Putamen (tissue), 1 donor: ENCODE measurements at regions not wholly inside any gene's neighbourhood (a gene's known extent, or its start where the extent isn't known, plus 50 kb on each side); places are given as distances from the start of the nearest gene placed in this dataset.
"Not testable (repeated sequence)": the region's sequence is repeated elsewhere in the genome, so short reads cannot be mapped to it uniquely, and the experiment has no call there.

ENCODE experiments used
- DNase-seq: peaks from one replicate; pipeline ENCODE4 v3.0.0-alpha.2; 2016; ENCODE audit warnings: low spot score

DNA sequence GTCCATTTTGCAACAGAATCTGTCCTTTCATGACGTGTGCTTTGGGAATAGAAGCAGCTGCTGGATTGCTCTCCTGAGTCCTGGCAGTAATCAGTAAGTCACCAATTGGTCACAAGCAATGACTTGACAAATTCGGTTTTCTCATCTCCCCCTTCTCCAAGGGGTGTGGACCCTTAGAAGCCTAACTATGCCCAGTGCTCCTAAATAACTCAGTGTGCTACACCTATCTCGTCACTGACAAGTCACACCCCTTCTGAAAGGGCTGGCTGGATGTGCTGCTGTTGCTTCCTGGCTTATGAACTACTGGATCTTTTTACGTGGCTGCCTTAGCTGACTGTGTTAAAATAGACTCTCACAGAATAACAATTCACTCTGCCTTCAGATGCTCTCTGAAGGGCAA lies 1351.5 kb downstream of the ZPLD1 start:
- DNase-seq = no peak

DNA sequence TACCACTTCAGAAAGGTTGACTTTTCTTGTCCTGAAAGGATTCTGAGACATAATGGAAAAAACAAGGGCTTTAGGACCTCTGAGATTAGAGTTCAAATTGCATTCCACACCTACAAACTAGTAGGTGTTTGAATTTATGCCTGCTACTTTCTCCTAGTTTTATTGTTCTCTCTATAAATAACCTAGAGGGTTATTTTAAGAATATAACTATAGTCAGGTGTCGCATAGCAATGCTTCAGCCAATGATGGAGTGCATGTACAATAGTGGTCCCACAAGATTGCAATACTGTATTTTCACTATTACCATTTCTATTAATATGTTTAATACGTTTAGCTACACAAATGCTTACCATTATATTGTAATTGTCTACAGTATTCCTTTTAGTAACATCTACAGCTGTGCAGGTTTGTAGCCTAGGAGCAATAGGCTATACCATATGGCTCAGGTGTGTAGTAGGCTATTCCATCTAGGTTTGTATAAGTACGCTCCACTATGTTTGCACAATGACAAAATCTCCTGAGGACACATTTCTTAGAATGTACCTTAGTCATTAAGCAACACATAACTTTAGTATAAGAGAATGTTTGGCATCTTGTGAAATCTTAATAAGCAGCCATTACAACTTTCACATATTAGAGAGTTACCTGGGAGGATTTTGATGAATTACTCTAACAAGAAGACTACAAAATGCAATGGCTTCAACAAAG lies 1352.5 kb downstream of the ZPLD1 start:
- no peak for DNase-seq

DNA sequence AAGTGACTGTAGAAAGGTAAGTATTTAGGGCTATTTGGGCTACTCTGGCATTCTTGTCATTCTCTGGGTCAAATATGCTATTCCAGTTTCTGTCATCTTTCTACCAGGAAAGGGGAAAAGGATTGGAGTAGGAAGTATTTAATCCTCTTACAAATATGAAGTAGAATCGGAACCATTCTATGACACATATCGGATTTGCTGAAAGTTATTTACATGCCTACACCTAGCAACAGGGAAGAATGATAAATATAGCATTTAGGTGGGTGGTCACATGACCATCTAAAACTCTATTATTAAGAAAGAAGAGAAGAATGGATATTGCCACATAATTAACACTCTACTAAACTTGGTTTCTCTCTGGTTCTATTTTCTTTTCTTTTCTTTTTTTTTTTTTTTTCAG lies 1353.1 kb downstream of the ZPLD1 start:
- no peak for DNase-seq

DNA sequence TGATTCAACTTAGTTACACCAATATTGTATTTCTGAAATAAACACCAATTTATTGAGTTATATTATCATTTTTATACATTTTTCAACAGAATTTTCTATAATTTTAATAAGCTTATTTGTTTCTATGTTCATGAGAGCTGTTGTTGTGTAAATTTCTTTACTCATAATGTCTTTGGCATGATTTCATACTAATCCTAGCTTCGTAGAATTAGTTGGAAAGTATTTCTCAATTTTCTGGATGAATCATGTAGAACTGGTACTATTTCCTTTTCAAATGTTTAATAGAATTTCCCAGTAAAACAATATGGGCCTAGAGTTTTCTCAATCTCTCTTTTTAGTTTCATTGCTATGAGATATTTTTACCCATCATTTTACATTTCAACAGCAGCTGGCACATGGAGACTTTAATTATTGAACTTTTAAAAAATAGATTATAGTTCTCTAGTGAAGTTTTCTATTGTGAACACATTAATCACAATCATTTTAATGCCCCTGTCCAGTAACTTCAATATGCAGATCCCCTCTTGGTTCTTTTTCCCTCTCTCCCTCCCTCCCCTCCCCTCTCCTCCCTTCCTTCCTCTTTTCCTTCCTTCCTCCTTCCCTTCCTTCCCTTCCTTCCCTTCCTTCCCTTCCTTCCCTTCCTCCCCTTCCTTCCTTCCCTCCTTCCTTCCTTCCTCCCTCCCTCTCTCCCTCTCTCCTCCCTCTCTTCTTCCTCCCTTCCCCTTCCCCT lies 1357.1 kb downstream of the ZPLD1 start:
- no peak for DNase-seq

DNA sequence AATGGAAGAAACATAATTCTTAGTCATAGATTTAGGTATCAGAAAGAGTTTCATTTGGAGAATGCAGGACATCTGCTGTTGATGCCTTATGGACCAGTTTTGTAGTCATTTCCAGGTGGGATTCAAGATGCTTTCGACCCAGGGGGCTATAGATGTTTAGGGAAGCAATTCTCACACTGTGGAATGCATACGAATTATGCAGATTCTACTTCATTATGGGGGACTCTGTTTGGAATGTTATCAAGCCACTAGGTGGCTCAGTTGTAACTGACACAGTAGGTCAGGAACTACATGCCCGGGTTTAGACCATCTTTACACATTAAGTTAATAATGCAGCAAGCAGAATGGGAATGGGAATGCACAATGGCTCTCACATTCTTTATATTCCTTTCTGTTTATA lies 1359.8 kb downstream of the ZPLD1 start:
- DNase-seq = no peak

DNA sequence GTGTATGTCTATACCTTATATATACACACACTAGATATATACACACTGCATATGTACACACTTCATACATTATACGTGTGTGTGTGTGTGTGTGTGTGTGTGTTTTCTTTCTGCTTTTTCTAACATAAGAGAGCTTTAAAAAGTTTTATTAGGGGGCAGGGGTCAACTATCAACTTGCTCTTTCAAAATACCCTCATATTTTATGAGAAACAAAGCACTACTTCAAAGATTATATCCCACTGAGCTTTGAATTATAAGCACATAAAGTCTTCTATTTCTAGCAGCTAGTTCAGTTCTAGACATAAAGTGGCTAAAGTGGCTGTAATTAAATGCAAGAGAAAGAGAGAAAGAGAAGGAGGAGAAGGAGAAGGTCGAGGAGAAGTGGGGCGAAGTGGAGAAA lies 1361.3 kb downstream of the ZPLD1 start:
- DNase-seq = no peak

DNA sequence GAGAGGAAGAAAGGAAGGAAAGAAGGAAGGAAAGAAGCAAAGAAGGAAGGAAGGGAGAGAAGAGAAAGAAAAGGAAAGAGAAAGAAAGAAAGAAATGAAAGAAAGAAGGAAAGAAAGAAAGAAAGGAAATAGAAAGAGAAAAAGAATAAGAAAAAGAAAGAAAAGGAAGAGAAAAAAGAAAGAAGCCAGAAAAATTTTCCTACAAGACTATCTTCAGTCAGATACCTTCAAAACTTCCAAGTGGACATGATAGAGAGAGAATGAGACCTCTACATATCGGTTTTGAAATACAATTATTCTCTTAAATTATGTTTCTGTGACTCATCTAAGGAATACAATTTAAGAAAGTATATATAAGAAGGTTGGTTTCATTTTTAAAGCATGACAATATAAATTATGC lies 1369.0 kb downstream of the ZPLD1 start:
- DNase-seq = no peak

DNA sequence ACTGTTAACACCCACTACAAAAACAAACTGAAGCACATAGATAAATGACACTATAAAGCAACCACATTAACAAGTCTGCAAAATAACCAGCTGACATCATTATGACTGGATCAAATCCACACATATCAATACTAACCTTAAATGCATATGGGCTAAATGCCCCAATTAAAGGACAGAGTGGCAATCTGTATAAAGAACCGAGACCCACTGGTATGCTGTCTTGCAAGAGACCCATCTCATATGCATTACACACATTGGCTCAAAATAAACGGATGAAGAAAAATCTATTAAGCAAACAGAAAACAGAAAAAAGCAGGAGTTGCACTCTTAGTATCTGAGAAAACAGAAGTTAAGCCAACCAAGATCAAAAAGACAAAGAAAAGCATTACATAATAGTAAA lies 1375.4 kb downstream of the ZPLD1 start:
- no peak for DNase-seq

DNA sequence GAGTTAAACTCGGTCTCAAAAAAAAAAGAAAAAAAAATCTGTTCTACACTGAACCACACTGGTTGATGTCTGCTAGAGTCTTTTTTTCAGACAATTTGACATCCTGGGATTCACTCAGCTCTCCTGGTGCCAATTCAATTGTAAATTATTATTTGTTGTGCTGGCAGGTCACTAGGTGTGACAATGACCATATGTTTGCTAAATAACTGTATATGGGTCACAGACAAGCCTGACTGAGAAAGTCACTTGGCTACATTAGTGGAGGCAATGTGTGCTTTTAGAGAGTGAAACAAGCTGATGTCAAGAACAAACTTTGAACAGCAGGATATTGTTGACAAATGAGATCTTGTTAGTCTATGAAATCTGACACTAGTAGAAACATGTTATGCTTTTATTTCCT lies 1379.1 kb downstream of the ZPLD1 start:
- no peak for DNase-seq

DNA sequence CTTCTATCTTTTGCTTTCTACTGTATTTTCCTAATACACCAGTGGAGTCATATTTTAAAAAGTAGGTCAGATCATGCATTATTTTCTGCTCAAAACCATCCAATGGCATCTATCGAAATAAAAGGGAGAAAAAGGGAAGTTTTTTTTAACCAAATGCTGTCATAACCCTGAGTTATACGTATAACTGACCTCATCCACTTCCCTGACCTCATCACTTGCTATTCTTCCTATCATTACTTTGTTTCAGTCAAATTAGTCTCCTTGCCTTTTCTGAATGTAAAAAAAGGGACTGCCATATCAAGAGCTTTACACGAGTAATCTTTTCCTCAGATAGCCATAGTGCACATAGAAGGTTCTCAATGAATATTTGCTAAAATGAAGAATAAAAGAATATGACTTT lies 1383.6 kb downstream of the ZPLD1 start:
- DNase-seq = no peak

DNA sequence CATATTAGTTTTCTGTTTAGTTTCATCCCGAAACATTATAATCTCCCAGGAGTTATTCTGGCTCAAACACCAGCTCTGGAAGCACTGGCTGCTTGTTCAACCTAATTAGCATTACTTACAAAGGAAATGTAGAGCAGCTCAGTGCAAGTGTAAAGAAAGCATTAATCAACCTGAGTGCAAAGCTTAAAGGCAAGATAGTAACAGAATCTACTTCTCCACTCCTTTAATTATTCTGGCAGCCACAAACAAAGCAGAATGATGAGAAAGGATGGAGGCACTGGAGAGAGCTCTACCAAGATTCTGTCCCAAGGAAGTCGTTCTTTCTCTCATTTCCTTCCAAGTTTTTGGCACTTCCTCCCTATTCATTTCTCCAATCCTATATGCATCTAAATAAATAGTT lies 1384.0 kb downstream of the ZPLD1 start:
- no peak for DNase-seq

DNA sequence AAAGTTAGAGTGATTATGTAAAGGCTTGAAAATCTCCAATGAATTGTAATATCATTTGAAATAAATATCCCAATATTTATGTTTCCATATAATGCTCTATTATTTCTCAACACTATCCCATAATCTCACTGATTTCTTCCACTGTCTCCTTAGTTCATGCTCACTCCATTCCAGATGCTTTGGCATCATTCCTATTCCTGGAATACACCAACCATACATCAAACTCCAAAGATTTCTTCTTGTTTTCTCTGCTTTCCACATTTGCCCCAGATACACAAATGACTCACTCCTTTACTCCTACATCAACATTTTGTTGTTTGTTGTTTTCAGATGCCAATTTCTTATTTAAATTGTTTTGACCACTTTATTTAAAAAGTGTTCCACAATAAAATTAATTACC lies 1390.8 kb downstream of the ZPLD1 start:
- DNase-seq = no peak

DNA sequence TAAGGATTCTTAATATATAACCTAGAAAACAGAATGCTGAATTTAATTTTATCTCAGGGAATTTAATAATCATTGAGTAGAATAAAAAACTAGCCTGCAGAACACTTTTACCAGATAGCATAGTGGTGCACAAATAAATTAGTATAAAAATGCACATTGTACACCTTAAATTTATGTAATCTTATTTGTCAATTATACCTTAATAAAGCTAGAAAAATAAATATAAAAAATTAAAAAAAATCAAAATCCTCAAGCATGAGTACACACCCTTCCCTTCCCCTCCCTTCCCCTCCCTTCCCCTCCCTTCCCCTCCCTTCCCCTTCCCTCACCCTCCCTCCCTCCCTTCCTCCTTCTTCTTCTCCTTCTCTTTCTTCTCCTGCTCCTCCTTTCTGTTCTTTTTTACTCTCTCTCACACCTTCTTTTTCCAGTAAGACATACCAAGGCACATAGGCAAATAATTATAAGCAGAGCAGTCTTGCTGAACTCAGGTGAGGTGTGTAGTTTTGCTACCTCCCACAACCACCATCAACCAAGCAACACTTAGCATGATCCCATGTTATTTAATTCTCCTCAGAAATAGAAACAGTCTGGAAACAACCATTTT lies 1395.0 kb downstream of the ZPLD1 start:
- DNase-seq = no peak

DNA sequence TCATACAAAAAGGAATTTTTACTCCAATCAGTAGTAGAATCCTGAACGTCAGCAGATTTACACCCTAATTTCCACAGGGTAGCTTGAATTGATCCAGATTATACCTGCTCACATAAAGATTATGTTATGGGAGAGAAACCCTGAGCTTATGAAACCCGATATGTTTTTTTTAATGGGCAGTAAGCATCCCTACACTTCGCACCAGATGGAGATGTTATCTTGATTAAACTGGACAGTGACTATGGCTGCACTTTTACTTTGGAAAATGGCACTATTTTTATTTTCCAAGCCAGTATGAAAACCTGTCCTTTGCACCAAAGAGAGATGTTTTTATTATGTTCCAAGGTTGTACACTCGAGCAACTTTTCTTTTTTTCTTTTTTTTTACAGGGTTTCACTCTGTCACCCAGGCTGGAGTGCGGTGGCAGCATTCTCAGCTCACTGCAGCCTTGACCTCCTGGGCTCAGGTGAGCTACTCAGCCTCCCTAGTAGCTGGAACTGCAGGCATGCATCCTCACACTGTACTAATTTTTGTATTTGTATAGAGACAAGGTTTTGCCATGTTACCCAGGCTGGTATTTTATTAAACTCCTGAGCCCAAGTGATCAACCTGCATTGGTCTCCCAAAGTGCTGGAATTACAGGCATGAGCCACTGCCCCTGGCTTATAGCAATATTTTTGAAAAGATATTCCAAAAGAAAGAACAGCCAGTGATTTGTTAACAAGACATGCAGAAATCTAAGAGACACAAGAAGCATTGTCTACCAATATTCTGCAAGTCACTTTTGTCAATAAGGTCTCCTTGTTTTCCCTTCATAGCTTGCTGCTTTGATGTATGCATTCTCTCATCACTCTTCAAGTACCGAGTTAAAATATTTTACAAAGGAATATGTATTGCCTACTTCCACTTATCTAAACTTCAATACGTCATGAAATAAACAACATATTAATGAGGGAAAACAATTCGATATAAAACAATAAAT lies 1412.6 kb downstream of the ZPLD1 start:
- no peak for DNase-seq

DNA sequence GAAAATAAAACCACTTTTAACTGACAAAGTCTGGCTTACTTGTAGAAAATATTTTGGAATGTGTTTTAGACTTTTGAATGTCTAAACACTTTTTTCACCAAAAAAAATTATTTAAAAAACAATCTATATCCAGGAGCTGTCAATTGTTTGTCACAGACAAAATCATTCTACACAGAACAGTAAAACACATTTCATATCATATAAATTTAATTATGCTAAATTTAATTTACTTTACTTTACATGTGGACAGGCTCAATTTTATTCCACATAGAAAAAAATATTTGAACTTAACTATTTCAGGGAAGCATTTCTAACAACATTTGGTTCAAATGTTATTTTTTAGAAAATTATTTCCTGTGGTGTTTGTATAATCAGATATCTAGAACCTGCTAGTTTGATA lies 1417.0 kb downstream of the ZPLD1 start:
- no peak for DNase-seq

DNA sequence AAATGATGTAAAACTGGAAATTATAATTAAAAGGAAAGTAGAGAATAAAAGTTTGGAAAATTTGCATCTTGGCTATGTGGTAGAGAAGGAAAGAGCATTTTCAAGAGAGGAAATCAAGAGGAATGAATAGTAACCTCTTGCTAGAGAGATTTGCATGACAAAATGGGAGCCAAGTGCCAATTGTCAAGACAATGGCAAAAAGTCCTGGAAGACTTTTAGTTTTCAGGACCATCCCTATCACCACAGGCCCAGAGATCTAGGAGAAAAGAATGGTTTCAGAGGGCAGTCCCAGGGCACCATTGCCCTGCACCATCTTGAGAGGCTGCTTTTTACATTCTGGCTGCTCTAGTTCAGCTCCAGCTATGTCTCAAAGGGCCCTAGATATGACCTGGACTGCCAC lies 1427.6 kb downstream of the ZPLD1 start:
- DNase-seq = no peak

DNA sequence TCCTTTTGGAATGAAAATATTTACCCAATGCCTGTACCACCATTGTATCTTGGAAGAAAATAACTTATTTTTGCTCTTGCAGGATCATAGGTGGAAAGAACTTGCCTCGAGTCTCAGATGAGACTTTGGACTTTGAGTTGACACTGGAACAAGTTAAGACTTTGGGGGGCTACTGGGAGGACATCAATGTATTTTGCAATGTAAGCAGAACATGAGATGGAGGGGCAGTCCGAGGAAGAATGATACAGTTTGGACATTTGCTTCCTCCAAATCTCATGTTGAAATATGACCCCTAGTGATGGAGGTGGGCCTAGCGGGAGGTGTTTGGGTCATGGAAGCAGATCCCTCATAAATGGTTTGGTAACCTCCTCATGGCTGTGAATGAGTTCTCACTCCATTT lies 1428.6 kb downstream of the ZPLD1 start:
- DNase-seq = no peak

DNA sequence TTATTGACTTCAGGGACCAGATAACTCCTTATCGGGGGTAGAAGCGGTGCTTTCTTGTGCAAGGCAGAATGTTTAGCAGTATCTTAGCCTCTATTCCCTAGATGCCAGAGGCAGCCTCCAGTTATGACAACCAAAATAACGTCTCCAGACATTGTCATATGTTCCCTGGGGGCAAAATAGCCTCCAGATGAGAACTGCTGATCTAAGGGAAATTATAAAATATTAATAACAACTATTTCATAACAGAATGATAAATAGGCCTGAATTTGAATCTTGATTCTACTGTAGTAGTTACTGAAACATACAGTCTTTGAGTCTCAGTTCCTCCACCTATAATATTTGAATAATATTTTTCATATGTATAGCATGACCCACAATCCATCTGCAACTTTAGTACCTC lies 1431.3 kb downstream of the ZPLD1 start:
- DNase-seq = no peak

DNA sequence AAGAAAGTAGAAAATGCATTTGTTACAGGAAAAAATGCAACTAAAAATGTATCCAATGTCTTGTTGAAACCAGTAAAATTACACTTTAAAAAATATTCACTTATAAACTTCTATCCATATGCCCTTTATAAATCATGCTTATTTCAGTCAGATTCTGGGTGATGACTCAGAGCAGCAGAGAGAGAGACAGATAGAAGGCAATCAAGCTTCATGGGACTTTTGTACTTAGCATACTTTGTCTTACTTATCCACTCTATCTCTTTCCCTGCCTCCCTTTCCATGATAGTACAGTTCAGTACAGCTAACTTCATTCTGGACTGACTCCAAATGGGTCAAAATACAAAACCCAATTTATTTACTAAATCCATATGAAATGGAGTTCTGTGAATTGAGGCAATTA lies 1438.2 kb downstream of the ZPLD1 start:
- DNase-seq = no peak

DNA sequence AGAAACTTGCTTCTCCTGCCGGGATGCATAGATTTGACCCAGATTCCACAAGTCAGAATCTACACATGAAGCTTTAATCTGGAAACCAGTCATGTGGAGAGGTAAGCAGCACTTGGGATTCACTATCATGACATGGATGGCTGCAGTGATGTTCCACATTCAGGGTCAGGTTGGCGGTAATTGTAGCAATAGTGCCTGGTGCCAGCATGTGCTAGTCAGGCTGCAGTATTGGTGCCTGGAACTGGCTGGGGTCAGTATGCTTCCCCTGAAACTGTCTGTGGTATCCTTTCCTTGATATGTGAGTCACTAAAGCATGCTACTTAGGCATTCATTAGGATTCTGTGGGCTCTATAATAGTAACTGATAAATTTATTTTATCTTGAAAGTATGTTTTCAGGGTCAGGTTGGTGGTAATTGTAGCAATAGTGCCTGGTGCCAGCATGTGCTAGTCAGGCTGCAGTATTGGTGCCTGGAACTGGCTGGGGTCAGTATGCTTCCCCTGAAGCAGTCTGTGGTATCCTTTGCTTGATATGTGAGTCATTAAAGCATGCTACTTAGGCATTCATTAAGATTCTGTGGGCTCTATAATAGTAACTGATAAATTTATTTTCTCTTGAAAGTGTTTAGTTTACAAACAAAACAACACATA lies 1439.2 kb downstream of the ZPLD1 start:
- DNase-seq = no peak

DNA sequence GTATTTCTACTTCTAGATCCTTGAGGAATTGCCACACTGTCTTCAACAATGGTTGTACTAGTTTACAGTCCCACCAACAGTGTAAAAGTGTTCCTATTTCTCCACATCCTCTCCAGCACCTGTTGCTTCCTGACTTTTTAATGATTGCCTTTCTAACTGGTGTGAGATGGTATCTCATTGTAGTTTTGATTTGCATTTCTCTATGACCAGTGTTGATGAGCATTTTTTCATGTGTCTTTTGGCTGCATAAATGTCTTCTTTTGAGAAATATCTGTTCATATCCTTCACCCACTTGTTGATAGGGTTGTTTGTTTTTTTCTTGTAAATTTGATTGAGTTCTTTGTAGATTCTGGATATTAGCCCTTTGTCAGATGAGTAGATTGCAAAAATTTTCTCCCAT lies 1447.0 kb downstream of the ZPLD1 start:
- not testable (repeated sequence) for DNase-seq

DNA sequence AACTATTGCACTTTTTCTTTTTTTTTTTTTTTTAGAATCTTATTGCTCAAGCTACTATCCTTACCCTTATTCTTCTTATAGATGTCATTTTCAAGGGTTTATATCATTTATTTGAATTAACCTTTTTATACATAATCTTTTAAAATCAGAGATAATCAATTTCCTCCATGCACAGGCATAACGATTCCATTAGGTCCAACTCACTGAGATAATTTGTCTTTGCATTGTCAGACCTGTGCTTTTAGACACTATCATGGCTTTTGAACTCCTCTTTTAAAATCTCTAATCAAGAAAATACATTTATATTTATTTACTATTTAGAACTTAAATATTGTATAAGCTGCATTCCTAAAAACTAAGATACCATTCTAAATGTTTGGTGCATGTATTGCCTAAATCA lies 1454.9 kb downstream of the ZPLD1 start:
- no peak for DNase-seq
